GM13976 (cell line): ENCODE measurements at regions not wholly inside any gene's neighbourhood (a gene's known extent, or its start where the extent isn't known, plus 50 kb on each side); places are given as distances from the start of the nearest gene placed in this dataset.

ENCODE experiments used
- DNase-seq: peaks from one replicate; pipeline ENCODE4 v3.0.0; 2012; ENCODE audit warnings: low spot score
- CTCF ChIP-seq: IDR thresholded peaks from 2 replicates; pipeline ENCODE4 v1.5.1; 2012; ENCODE audit warnings: borderline replicate concordance, mild to moderate bottlenecking; ENCODE audit not compliant: insufficient read depth; ENCODE audit errors: extremely low read depth, missing control alignments, control extremely low read depth
- in situ Hi-C: fragments of 300-500 bp; cut with MboI; formaldehyde crosslinking; loops from one replicate; pipeline ENCODE4 v1.12.0; 2022; ENCODE audit warnings: low sequenced_read_pairs, mixed read lengths, inconsistent platforms; ENCODE audit not compliant: unreplicated experiment

- no peak for DNase-seq
- TF ChIP-seq CTCF, result no peak
- in situ Hi-C loops, result no loop called here
Measured at GRCh38 chr3:10637342-10637741, 132.0 kb upstream of the ATP2B2 start.

DNA sequence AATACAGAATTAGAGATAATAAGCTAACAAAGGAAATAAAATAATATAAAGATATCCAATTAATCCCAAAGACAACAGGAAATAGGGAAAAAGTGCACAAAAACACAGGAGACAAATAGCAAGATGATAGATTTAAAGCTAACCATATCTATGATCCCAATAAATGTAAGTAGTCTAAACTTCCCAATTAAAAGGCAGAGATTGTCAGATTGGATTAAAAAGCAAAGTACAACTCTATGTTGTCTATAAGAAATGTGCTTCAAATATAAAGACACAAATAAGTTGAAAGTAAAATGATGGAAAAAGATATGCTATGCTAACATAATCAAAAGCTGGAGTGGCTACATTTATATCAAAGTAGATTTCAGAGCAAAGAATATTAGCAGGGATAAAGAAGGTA is 133.1 kb upstream of the ATP2B2 start:
- no peak for TF ChIP-seq CTCF
- in situ Hi-C loops, result no loop called here
- no peak for DNase-seq

DNA sequence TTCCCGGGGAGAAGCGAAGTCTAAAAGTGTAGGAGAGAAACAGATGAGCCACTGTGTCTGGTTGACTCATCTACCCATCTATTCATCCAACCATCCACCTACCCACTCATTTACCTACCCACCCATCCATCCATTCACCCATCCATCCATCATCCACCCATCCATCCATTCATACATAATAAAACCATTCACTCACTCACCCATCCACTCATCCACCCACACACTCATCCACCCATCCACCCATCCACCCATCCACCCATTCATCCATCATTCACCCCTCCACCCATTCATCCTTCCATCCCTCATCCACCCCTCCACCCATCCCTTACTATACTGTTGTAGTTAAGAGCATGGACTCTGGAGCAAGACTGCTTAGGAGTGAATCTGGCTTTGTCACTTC is 136.4 kb upstream of the ATP2B2 start:
- no peak for TF ChIP-seq CTCF
- in situ Hi-C loops, result no loop called here
- no peak for DNase-seq

GRCh38 chr3:10644189-10644588 is 138.8 kb upstream of the ATP2B2 start:
- in situ Hi-C loops, result no loop called here
- no peak for DNase-seq
- no peak for TF ChIP-seq CTCF

DNA sequence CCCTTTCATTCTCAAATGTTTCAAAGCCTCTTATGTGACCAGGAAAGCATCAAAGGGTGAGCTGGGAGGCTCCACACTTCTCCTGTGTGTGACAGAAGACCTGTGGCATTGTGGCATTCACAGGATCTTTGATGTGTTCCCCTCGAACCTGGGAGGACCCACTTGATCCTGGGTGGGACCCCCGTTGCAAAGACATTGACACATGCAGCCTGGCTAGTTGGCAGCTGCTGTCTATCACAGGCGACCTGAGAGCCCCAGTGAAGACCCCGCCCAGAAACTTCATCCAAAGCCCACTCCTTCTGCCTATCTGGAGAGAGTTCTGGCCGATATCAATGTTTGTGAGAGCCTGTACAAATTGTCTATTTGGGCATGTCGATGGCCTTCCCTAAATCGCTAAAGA is 140.4 kb upstream of the ATP2B2 start:
- in situ Hi-C loops, result no loop called here
- DNase-seq, result no peak

DNA sequence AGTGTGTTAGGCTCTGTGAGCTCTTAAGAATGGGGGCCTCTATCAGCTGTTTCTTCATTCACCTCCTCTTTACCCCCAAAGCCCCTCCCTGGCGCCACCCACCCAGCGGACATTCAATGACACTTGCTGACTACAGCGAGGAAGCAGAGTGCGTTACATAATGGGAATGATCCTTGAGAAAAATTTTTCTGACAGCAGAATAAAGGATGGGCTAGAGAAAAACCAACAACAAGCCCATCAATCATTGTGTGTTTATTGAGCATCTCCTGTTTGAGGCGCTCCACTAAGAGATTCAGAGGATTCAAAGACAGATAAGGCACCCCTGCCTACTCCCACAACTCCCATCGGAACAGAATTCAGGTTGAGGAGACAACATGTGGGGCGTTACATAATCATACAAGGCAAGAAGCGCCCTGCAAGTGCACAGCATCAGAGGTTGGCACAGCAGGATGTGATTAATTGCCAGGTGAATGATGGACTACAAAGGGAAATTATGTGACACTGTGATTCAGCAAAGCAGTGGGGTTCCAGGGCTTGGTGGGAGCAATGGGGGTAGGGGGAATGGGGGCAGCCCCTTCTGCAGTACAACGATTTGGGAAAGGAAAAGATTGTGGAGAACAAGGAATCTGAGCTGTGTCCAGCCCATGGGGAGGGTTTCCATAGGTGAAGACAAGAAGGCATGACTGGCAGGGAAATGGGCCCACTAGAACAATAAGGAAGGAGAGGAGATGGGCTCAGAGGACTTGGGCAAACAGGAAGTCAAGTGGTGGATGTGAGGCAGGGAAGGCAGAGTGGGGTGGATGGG is 141.3 kb upstream of the ATP2B2 start:
- in situ Hi-C loops, result no loop called here
- DNase-seq, result no peak
- TF ChIP-seq CTCF, result no peak

More for the DNA sequence above, 140.4 kb upstream of the ATP2B2 start:
- no peak for TF ChIP-seq CTCF
